ENCODE measurements at regions not wholly inside any gene's neighbourhood (a gene's known extent, or its start where the extent isn't known, plus 50 kb on each side); places are given as distances from the start of the nearest gene placed in this dataset.

DNA sequence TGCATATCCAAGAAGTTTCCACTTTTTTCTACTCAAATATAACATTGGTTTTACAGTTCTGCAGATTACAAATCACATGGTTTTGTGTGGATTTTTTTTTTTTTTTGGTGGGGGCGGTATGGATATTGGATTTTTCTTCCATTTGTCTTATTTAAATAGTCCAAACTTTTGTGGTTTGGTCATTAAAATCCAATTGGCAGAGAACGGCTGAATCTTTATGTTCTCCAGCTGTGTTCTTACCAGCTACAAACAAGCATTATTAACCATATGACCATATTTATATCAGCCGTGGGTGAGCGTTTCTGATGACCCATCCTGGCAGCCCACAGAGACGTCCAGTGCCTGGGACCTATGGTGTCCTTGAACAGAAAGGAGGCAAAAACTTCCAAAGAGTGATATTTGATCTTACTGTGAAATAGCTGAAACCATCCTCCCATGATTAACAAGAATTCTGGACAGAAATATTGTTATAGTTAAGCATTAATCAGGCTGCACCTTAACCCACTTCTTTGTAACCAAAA, 200.4 kb downstream of the LYPLAL1 start:
- H3K27ac ChIP-seq (ENCODE audit: low read depth, low read length), result no peak overlapping the region
- no peak overlapping the region for H3K4me3 ChIP-seq (ENCODE audit: low read length)
- no peaks in the 10 kb centered on the region for H3K36me3 ChIP-seq (ENCODE audit: control insufficient read depth, insufficient read depth, low read length)
- H3K27me3 ChIP-seq (ENCODE audit: control insufficient read depth, insufficient read depth, low read length), result no peaks in the 10 kb centered on the region
- no peaks in the 10 kb centered on the region for H3K4me1 ChIP-seq (ENCODE audit: control insufficient read depth, insufficient read depth, low read length)
- no peak overlapping the region for H3K9ac ChIP-seq (ENCODE audit: low read length)

DNA sequence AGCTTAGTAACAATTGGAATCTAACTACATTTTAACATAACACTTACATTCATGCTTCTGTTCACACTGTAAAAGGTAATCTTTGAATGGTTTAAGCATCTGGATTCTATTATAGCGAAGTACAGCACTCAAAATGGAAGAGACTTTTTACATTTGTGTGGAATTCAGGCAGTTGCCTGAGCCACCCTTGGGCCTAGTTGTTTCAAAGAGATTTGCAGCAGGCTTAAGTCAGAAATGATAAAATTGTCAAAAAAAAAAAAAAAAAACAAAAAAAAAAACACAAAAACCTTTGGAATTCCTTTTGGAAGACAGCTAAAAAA, 199.9 kb downstream of the LYPLAL1 start:
- no peaks in the 10 kb centered on the region for H3K36me3 ChIP-seq (ENCODE audit: control insufficient read depth, insufficient read depth, low read length)
- H3K27ac ChIP-seq (ENCODE audit: low read depth, low read length), result no peak overlapping the region
- H3K4me1 ChIP-seq (ENCODE audit: control insufficient read depth, insufficient read depth, low read length), result no peaks in the 10 kb centered on the region
- H3K27me3 ChIP-seq (ENCODE audit: control insufficient read depth, insufficient read depth, low read length), result no peaks in the 10 kb centered on the region
- no peak overlapping the region for H3K4me3 ChIP-seq (ENCODE audit: low read length)
- no peak overlapping the region for H3K9ac ChIP-seq (ENCODE audit: low read length)

DNA sequence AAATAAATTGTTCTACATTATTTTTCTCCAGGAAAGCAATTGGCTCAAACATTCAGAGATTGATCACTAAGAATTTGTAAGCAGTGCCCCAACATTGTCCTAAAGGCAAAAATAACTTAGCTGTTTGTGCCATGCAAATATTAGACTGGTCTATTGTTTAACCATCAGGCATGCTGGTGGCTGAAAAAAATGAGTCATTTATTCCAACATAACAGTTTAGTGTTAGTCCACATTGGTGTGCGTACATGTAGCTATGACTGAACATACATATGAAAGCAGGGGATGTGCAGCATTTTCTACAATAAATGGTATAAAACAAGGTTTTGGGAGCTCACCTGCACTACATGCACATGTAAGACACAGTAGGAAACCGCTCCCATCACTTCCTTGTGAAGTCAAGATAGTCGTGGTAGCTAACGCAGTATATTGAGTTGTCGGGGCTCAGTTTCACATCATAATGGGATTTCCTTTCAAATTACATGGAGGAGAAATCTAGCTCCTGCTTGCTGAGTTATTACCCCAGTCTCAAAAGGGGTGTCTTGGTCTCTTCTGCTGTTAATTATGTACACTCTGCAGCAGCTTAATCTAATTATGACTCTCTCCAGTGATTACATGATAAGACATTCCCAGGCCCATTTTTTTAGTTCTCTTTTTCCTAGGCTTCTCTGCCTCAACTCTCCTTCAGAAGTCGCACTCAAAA, 199.4 kb downstream of the LYPLAL1 start:
- Histone ChIP-seq H3K27me3 (ENCODE audit: control insufficient read depth, insufficient read depth, low read length) (no peaks in the 10 kb centered on the region), H3K27ac (ENCODE audit: low read depth, low read length) (no peak overlapping the region), H3K4me1 (ENCODE audit: control insufficient read depth, insufficient read depth, low read length) (no peaks in the 10 kb centered on the region), H3K36me3 (ENCODE audit: control insufficient read depth, insufficient read depth, low read length) (no peaks in the 10 kb centered on the region), H3K9ac (ENCODE audit: low read length) (no peak overlapping the region), H3K4me3 (ENCODE audit: low read length) (no peak overlapping the region)

DNA sequence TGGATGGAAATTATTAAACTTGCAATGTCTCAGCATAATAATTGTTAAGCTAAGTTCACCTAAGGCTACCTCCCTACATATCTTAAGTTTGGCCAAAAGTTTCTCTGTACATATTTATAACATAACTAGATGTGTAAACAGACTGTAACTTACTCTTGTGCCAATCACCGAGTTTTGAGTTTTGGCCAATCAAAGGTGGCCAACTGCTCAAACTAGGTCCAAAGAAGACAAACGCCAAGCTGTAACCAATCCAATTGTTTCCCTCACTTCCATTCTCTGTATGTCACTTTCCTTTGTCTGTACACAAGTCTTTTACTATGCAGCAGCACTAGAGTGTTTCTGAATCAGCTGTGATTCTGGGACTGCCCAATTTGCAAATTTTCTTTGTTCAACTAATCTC, 197.8 kb downstream of the LYPLAL1 start:
- Histone ChIP-seq H3K27me3 (ENCODE audit: control insufficient read depth, insufficient read depth, low read length) (no peaks in the 10 kb centered on the region), H3K4me1 (ENCODE audit: control insufficient read depth, insufficient read depth, low read length) (no peaks in the 10 kb centered on the region), H3K9ac (ENCODE audit: low read length) (no peak overlapping the region), H3K4me3 (ENCODE audit: low read length) (no peak overlapping the region), H3K36me3 (ENCODE audit: control insufficient read depth, insufficient read depth, low read length) (no peaks in the 10 kb centered on the region), H3K27ac (ENCODE audit: low read depth, low read length) (no peak overlapping the region)

DNA sequence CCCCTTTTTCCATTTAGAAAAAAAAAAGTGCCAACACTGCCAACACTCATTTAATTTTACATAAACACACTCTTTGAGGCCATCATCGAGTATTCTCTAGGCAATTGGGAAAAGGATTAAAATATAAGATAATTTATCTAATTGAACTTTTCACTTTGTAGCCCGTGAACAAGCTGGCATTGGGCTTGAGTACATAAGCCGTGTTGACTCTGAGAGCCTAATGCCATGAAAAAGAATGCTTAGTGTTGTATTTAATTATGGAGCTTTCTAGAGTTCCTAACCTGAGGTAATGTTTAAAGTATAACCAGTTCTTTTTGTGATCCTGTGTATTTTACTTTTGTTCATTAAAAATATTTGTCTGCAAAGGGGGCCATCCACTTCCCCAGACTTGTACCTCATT, 193.8 kb downstream of the LYPLAL1 start:
- H3K4me3 ChIP-seq (ENCODE audit: low read length), result no peak overlapping the region
- H3K4me1 ChIP-seq (ENCODE audit: control insufficient read depth, insufficient read depth, low read length), result no peaks in the 10 kb centered on the region
- H3K36me3 ChIP-seq (ENCODE audit: control insufficient read depth, insufficient read depth, low read length), result no peaks in the 10 kb centered on the region
- no peak overlapping the region for H3K27ac ChIP-seq (ENCODE audit: low read depth, low read length)
- H3K9ac ChIP-seq (ENCODE audit: low read length), result no peak overlapping the region
- H3K27me3 ChIP-seq (ENCODE audit: control insufficient read depth, insufficient read depth, low read length), result no peaks in the 10 kb centered on the region

DNA sequence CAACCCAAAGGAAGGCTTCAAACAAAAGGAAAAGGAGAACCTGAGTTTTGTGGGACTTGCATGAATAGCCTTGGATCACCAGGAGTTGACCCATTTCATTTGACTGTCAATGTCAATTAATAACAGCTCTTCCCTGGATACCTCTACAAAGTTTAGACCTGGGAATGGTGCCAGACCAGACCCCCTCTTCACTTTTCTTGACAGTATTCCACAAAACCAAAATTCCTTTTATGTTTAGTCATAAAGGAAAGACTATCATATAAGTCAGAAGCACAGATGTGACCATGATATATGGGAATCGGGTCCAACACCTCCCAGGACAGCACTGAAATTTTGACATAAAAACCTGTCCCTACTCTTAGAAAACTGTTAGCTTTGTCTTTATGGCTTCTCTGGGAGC, 191.8 kb downstream of the LYPLAL1 start:
- Histone ChIP-seq H3K4me1 (ENCODE audit: control insufficient read depth, insufficient read depth, low read length) (no peaks in the 10 kb centered on the region), H3K9ac (ENCODE audit: low read length) (no peak overlapping the region), H3K27me3 (ENCODE audit: control insufficient read depth, insufficient read depth, low read length) (no peaks in the 10 kb centered on the region), H3K4me3 (ENCODE audit: low read length) (no peak overlapping the region), H3K27ac (ENCODE audit: low read depth, low read length) (no peak overlapping the region), H3K36me3 (ENCODE audit: control insufficient read depth, insufficient read depth, low read length) (no peaks in the 10 kb centered on the region)

DNA sequence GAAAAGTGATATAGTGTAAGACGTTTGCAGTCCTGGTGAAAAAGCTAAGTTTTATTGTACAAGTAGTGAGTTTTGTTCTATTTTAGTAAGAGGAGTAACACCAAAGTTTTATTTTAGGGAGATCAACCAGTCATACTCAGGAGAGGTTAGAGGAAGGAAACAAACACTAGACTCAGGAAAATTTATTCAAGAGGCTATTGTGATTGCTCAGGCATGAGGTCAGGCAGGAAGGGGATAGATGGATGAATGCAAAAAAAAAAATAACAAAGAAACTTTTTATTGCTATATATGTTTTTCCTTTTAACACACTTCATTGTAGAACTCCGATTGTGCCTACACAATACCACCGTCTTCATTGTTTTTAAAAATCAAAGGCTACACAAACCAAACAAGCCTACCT, 189.0 kb downstream of the LYPLAL1 start:
- Histone ChIP-seq H3K27ac (ENCODE audit: low read depth, low read length) (no peak overlapping the region), H3K9ac (ENCODE audit: low read length) (no peak overlapping the region), H3K36me3 (ENCODE audit: control insufficient read depth, insufficient read depth, low read length) (no peaks in the 10 kb centered on the region), H3K4me3 (ENCODE audit: low read length) (no peak overlapping the region), H3K4me1 (ENCODE audit: control insufficient read depth, insufficient read depth, low read length) (no peaks in the 10 kb centered on the region), H3K27me3 (ENCODE audit: control insufficient read depth, insufficient read depth, low read length) (no peaks in the 10 kb centered on the region)

DNA sequence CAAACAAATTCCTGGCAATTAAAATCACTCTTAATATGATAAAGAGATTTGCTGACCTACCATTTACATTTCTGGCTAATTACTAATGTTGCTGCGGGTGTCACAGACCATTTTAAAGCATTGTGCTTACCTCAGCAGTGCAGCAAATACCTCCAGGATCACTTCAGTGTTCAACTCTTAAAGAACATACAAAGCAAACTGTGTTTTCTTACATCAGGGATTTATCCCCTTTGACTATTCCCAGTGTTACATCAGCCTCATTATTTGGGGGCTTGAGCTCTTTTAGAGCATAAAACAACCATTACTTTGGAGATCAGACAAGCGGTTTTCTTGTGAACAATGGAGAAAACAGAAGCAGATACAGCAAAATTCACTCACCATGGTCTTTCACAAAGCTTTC, 185.4 kb downstream of the LYPLAL1 start:
- Histone ChIP-seq H3K27me3 (ENCODE audit: control insufficient read depth, insufficient read depth, low read length) (no peaks in the 10 kb centered on the region), H3K4me1 (ENCODE audit: control insufficient read depth, insufficient read depth, low read length) (no peaks in the 10 kb centered on the region), H3K4me3 (ENCODE audit: low read length) (no peak overlapping the region), H3K27ac (ENCODE audit: low read depth, low read length) (no peak overlapping the region), H3K36me3 (ENCODE audit: control insufficient read depth, insufficient read depth, low read length) (no peaks in the 10 kb centered on the region), H3K9ac (ENCODE audit: low read length) (no peak overlapping the region)

DNA sequence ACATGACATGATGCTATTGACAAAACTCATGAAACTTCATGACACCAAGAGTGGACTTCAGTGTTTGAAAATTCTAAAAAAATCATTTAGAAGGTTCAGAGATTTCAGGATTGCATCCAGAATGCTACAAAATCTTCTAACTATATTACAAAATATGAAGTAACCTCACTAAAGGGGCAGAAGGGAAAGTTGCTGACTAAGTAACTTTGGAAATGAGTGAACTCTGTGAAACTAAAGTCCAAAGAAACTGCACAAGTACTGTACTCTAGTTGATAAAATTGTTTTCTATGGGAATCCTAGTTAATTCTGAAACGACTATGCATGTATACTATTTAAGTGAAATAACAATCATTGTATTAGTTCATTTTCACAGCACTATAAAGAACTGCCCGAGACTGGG, 184.4 kb downstream of the LYPLAL1 start:
- H3K27ac ChIP-seq (ENCODE audit: low read depth, low read length), result no peak overlapping the region
- H3K4me1 ChIP-seq (ENCODE audit: control insufficient read depth, insufficient read depth, low read length), result no peaks in the 10 kb centered on the region
- no peak overlapping the region for H3K4me3 ChIP-seq (ENCODE audit: low read length)
- H3K36me3 ChIP-seq (ENCODE audit: control insufficient read depth, insufficient read depth, low read length), result no peaks in the 10 kb centered on the region
- no peaks in the 10 kb centered on the region for H3K27me3 ChIP-seq (ENCODE audit: control insufficient read depth, insufficient read depth, low read length)
- H3K9ac ChIP-seq (ENCODE audit: low read length), result no peak overlapping the region

DNA sequence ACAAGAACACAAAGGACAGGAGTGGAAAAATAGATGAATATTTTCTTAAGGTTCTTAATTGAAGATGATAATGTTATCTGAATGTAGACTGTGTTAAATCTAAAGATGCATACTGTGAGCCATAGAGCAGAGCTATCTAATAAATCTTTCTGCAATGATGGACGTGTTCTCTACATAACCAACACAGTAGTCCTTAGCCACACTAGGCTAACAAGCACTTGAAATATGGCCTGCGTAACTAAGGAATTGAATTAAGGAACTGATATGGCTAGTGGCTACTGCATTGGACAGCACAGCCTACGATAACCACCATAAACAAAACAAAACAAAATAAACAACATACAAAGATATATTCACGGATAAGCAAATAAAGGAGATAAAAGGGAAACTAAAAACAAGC, 181.3 kb downstream of the LYPLAL1 start:
- Histone ChIP-seq H3K27me3 (ENCODE audit: control insufficient read depth, insufficient read depth, low read length) (no peaks in the 10 kb centered on the region), H3K9ac (ENCODE audit: low read length) (no peak overlapping the region), H3K36me3 (ENCODE audit: control insufficient read depth, insufficient read depth, low read length) (no peaks in the 10 kb centered on the region), H3K4me3 (ENCODE audit: low read length) (no peak overlapping the region), H3K27ac (ENCODE audit: low read depth, low read length) (no peak overlapping the region), H3K4me1 (ENCODE audit: control insufficient read depth, insufficient read depth, low read length) (no peaks in the 10 kb centered on the region)

DNA sequence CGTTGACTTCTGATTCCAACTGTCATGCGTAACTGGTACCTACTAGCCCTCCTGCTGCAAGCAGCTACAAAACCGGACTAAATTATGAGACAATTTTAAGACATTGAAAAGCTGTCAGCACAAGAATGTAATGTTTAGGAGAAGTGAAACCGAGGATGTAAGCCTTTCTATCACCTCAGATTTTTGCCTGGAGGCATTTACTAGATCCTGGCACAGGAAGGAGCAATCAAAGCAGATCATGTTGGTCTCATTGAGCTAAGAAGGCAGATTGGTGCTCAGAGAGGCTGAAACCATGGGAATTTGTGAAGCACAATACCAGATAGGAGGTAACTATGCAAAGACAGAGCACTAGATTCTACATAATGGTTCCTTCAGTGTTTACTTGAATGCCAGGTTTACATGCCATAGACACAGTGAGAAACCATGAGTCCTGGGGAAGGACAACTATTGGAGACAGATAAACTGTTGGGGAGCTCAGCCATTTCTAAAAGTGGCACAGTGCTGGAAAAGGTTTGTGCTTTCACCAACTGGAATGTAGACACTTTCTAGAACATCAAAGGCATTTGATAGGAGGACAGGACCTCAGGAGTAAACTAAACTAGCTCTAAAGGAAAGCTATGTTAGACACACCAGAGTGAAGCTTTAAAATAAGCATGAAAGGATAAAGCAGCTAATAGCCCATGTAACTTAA, 179.4 kb downstream of the LYPLAL1 start:
- no peak overlapping the region for H3K4me3 ChIP-seq (ENCODE audit: low read length)

DNA sequence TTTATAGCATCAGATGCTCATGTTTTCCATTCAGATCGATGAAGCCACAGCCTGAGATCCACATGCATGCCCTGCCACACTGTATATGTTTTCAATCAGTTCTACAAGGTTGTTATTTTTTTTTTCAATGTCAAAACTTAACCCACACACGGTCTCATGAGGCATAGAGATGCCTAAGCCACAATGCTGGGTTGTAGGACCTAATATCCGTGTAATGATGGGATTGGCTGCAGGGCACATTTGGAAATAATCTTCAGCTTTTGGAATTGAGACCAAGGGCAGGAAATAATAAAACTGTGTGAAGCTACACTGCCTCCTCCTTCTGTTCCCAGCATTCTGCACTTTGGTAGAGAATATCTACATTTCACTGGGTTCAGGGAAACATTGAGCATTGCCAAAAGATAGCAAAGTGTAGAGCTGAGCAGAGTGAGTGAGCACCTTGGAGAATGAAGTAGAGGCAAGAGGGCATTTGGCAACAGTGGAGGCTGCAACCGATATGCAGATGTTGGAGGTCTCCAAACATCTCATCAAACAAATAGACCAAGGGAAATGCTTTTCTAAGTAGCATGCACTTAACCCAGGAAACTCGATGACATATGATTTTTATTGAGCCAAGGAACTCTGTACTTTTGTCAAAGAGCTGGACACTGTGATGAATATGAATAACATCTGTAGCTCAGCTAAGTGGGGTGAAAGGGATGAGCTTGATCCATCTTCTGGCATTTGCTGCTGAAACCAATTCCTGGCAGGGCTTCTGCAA, 176.7 kb downstream of the LYPLAL1 start:
- Histone ChIP-seq H3K9ac (ENCODE audit: low read length) (no peak overlapping the region), H3K27ac (ENCODE audit: low read depth, low read length) (no peak overlapping the region), H3K36me3 (ENCODE audit: control insufficient read depth, insufficient read depth, low read length) (no peaks in the 10 kb centered on the region), H3K27me3 (ENCODE audit: control insufficient read depth, insufficient read depth, low read length) (no peaks in the 10 kb centered on the region), H3K4me3 (ENCODE audit: low read length) (no peak overlapping the region), H3K4me1 (ENCODE audit: control insufficient read depth, insufficient read depth, low read length) (no peaks in the 10 kb centered on the region)

More for the DNA sequence above, 179.4 kb downstream of the LYPLAL1 start:
- Histone ChIP-seq H3K9ac (ENCODE audit: low read length) (no peak overlapping the region), H3K4me1 (ENCODE audit: control insufficient read depth, insufficient read depth, low read length) (no peaks in the 10 kb centered on the region), H3K27me3 (ENCODE audit: control insufficient read depth, insufficient read depth, low read length) (no peaks in the 10 kb centered on the region), H3K27ac (ENCODE audit: low read depth, low read length) (no peak overlapping the region), H3K36me3 (ENCODE audit: control insufficient read depth, insufficient read depth, low read length) (no peaks in the 10 kb centered on the region)

Data from rectal smooth muscle tissue (tissue), 1 donor.